WERI-Rb-1 (cell line): ENCODE measurements at regions not wholly inside any gene's neighbourhood (a gene's known extent, or its start where the extent isn't known, plus 50 kb on each side); places are given as distances from the start of the nearest gene placed in this dataset.

ENCODE experiments used
- DNase-seq: peaks from one replicate; pipeline ENCODE4 v3.0.0-alpha.2; 2020
- H3K27ac ChIP-seq: fragments of 250-450 bp; sonication (Bioruptor Pico); 2 replicates; pipeline ENCODE4 v1.5.1; 2020; ENCODE audit warnings: mild to moderate bottlenecking, moderate library complexity
- H3K27me3 ChIP-seq: fragments of 250-450 bp; sonication (Bioruptor Pico); 2 replicates; pipeline ENCODE4 v1.5.1; 2021; ENCODE audit warnings: mild to moderate bottlenecking, low read depth, moderate library complexity; ENCODE audit not compliant: insufficient read depth, severe bottlenecking
- H3K36me3 ChIP-seq: fragments of 250-450 bp; sonication (Bioruptor Pico); 2 replicates; pipeline ENCODE4 v1.5.1; 2020; ENCODE audit warnings: mild to moderate bottlenecking, moderate library complexity
- H3K4me3 ChIP-seq: 2 replicates; pipeline ENCODE4 v1.5.1; 2011; ENCODE audit warnings: low read depth, mild to moderate bottlenecking, control low read depth, low read length
- H3K9me3 ChIP-seq: fragments of 250-450 bp; sonication (Bioruptor Pico); 2 replicates; pipeline ENCODE4 v1.5.1; 2021; ENCODE audit warnings: mild to moderate bottlenecking, moderate library complexity; ENCODE audit not compliant: severe bottlenecking
- TF ChIP-seq, protein P1 (sequence below): IDR thresholded peaks from 2 replicates; pipeline ENCODE4 v1.5.1; 2011; ENCODE audit warnings: low read depth, mild to moderate bottlenecking, control low read depth, inconsistent platforms, low read length

GRCh38 chr11:103651341-103651998 is 385.0 kb upstream of the DDI1 start:
- Histone ChIP-seq H3K9me3 (peaks cover 4% of the 10 kb centered on the region), H3K27ac (no peak overlapping the region), H3K4me3 (no peak overlapping the region), H3K36me3 (no peaks in the 10 kb centered on the region), H3K27me3 (no peaks in the 10 kb centered on the region)
- no peak for DNase-seq
- TF ChIP-seq, protein P1, sequence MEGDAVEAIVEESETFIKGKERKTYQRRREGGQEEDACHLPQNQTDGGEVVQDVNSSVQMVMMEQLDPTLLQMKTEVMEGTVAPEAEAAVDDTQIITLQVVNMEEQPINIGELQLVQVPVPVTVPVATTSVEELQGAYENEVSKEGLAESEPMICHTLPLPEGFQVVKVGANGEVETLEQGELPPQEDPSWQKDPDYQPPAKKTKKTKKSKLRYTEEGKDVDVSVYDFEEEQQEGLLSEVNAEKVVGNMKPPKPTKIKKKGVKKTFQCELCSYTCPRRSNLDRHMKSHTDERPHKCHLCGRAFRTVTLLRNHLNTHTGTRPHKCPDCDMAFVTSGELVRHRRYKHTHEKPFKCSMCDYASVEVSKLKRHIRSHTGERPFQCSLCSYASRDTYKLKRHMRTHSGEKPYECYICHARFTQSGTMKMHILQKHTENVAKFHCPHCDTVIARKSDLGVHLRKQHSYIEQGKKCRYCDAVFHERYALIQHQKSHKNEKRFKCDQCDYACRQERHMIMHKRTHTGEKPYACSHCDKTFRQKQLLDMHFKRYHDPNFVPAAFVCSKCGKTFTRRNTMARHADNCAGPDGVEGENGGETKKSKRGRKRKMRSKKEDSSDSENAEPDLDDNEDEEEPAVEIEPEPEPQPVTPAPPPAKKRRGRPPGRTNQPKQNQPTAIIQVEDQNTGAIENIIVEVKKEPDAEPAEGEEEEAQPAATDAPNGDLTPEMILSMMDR: no peak

DNA sequence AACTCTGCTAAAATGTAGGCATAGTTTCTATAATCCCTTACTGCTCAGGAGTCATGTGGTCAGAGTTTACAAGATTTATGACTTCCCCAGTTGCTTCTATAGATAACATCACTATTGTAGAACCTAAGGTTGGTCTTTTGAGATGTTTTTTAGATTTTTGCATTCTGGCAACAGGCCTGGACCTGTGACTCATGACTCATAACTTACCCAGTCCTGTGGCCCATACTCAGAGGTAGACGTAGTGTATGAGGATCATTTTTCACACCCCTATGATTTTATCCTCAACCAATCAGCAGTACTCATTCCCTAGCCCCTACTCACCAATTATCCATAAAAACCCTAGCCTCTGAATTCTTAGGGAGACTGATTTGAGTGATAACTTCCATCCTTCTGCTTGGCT is 384.4 kb upstream of the DDI1 start:
- H3K27me3 ChIP-seq: no peaks in the 10 kb centered on the region
- no peak overlapping the region for H3K27ac ChIP-seq
- no peak overlapping the region for H3K4me3 ChIP-seq
- no peak for DNase-seq
- TF ChIP-seq, protein P1: no peak
- peaks cover 4% of the 10 kb centered on the region for H3K9me3 ChIP-seq
- no peaks in the 10 kb centered on the region for H3K36me3 ChIP-seq

DNA sequence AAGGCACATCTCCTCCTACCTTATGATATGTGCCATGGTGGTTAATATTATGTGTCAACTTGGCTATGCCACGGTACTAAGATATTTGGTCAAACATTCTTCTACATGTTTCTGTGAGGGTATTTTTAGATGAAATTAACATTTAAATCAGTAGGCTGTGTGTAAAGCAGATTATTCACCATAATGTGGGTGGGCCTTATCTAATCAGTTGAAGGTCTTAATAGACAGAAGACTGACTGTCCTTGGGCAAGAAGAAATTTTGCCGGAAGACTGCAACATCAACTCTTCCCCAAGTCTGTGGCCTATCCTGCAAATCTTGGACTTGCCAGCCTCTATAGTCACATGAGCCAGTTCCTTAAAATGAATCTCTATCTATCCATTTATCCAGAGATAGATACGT is 380.1 kb upstream of the DDI1 start:
- no peaks in the 10 kb centered on the region for H3K36me3 ChIP-seq
- no peak for DNase-seq
- no peaks in the 10 kb centered on the region for H3K27me3 ChIP-seq
- TF ChIP-seq, protein P1: no peak
- H3K27ac ChIP-seq: no peak overlapping the region
- H3K9me3 ChIP-seq: peaks cover 4% of the 10 kb centered on the region
- no peak overlapping the region for H3K4me3 ChIP-seq

DNA sequence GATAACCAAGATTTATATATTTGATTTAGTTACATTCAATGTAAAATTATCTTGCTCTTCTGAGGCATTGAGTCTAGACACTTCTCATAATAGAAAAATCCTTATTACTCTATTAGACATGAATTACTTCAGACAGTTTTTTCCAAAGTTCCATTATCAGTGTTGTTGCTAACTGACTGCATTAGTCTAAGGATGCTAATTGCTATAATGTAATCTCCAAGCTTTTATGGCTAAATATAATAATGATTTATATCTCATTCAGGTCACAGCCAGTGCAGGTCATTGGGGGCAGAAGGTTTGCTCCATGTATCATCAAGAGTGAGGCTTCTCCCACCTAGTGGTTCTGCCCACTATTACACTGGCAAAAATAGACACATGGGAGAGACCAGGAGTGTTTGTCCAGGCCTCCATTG is 377.2 kb upstream of the DDI1 start:
- H3K9me3 ChIP-seq: no peaks in the 10 kb centered on the region
- no peak overlapping the region for H3K27ac ChIP-seq
- TF ChIP-seq, protein P1: peak; percentile 59
- DNase-seq: peak; percentile 47
- no peaks in the 10 kb centered on the region for H3K27me3 ChIP-seq
- no peaks in the 10 kb centered on the region for H3K36me3 ChIP-seq
- H3K4me3 ChIP-seq: no peak overlapping the region

DNA sequence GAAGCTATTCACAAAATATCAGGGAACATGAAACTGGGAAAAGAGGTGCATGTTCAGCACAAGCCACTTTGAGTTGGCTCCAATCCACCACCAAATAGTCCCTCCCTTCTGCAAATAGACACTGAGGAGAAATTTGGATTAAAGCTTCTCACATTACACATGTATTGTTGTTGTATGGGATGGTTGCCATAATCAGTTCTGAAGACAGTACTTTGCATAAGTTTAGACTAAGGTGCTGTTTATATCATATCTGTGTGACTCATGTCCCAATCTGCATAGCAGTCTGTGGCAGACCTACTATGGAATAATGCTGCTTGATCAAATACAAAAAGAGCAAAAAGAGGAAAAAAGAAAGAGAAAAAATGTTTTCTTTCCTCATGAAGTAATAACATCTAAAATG is 376.7 kb upstream of the DDI1 start:
- no peaks in the 10 kb centered on the region for H3K36me3 ChIP-seq
- no peaks in the 10 kb centered on the region for H3K9me3 ChIP-seq
- no peak overlapping the region for H3K27ac ChIP-seq
- H3K4me3 ChIP-seq: no peak overlapping the region
- no peak for DNase-seq
- H3K27me3 ChIP-seq: no peaks in the 10 kb centered on the region
- TF ChIP-seq, protein P1: no peak

DNA sequence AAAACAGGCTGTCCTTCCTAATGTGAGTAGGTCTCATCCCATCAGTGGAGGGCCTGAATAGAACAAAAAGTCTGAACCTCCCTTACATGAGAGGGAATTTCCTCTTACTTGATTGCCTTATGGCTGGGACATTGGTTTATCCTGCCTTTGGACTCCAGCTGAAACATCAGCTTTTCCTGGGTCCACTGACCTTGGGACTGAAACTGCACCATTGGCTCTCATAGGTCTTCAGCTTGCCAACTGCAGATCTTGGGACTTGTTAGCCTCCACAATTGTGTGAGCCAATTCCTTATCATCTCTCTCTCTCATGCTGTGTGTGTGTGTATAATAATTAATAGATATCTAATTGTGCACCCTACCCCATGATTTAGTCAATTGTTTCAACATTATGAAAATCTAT is 375.3 kb upstream of the DDI1 start:
- no peaks in the 10 kb centered on the region for H3K36me3 ChIP-seq
- no peaks in the 10 kb centered on the region for H3K27me3 ChIP-seq
- DNase-seq: no peak
- TF ChIP-seq, protein P1: no peak
- no peak overlapping the region for H3K4me3 ChIP-seq
- H3K9me3 ChIP-seq: no peaks in the 10 kb centered on the region
- H3K27ac ChIP-seq: no peak overlapping the region
